ENCODE measurements at regions not wholly inside any gene's neighbourhood (a gene's known extent, or its start where the extent isn't known, plus 50 kb on each side); places are given as distances from the start of the nearest gene placed in this dataset.

GRCh38 chr4:36835246-36835645 lies 409.3 kb upstream of the NWD2 start:
- TF ChIP-seq EZH2phosphoT487 (IDR thresholded peaks at IDR 0.05; ENCODE audit: low read depth, severe bottlenecking, unreplicated experiment), result no peak
- no peak for TF ChIP-seq EZH2 (IDR thresholded peaks at IDR 0.05; ENCODE audit: borderline replicate concordance)
- TF ChIP-seq, protein P1, sequence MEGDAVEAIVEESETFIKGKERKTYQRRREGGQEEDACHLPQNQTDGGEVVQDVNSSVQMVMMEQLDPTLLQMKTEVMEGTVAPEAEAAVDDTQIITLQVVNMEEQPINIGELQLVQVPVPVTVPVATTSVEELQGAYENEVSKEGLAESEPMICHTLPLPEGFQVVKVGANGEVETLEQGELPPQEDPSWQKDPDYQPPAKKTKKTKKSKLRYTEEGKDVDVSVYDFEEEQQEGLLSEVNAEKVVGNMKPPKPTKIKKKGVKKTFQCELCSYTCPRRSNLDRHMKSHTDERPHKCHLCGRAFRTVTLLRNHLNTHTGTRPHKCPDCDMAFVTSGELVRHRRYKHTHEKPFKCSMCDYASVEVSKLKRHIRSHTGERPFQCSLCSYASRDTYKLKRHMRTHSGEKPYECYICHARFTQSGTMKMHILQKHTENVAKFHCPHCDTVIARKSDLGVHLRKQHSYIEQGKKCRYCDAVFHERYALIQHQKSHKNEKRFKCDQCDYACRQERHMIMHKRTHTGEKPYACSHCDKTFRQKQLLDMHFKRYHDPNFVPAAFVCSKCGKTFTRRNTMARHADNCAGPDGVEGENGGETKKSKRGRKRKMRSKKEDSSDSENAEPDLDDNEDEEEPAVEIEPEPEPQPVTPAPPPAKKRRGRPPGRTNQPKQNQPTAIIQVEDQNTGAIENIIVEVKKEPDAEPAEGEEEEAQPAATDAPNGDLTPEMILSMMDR (IDR thresholded peaks at IDR 0.05; ENCODE audit: poor library complexity), result no peak

Measured in hepatocyte (in vitro differentiated cells).